ENCODE measurements at regions not wholly inside any gene's neighbourhood (a gene's known extent, or its start where the extent isn't known, plus 50 kb on each side); places are given as distances from the start of the nearest gene placed in this dataset.

- Histone ChIP-seq H3K9me3 (ENCODE audit: control insufficient read depth, insufficient read depth, low read depth, low read length) (no peaks in the 10 kb centered on the region), H3K4me3 (ENCODE audit: low read depth in 2 of 2, low read length in 2 of 2) (peak overlapping the region; percentile 53 to 75), H3K4me1 (ENCODE audit: control insufficient read depth, insufficient read depth, low read length) (peaks cover 6% of the 10 kb centered on the region), H3K27ac (ENCODE audit: low read length) (no peak overlapping the region), H3K36me3 (ENCODE audit: control insufficient read depth, insufficient read depth, low read length) (no peaks in the 10 kb centered on the region), H3K27me3 (ENCODE audit: control insufficient read depth, insufficient read depth, low read length) (peaks cover 24% of the 10 kb centered on the region)
- BruUV-seq (replicated peaks) = no TSS peak
- in situ Hi-C loops (cut with HindIII; ENCODE audit: low pct_unique_long_range_greater_than_20kb, low sequenced_read_pairs) = no loop called here
- no peak for DNase-seq (ENCODE audit: low read depth, low spot score)
- ChIA-PET CTCF (no interaction called here), POLR2A (no interaction called here)
- intact Hi-C loops (cut with micrococcal nuclease; ENCODE audit: unreplicated experiment) = no loop called here
- peak; percentile 89 for ATAC-seq
- TF ChIP-seq CTCF (IDR thresholded peaks at IDR 0.05) = no peak
- TF ChIP-seq POLR2AphosphoS5 (IDR thresholded peaks at IDR 0.05; ENCODE audit: low read depth, low read length) = no peak
- no peak for TF ChIP-seq TCF7L2 (IDR thresholded peaks at IDR 0.05; ENCODE audit: low read depth, low read length)
- no peak for TF ChIP-seq SIN3A (IDR thresholded peaks at IDR 0.05; ENCODE audit: borderline replicate concordance, insufficient read depth, low read depth, low read length)
- TF ChIP-seq REST (IDR thresholded peaks at IDR 0.05; ENCODE audit: insufficient read depth in 1 of 2, low read depth in 2 of 2, low read length in 1 of 2) = no peak
Observed at GRCh38 chr2:58428096-58429013, 187.2 kb upstream of the FANCL start.

GRCh38 chr2:58427572-58428095 lies 186.5 kb upstream of the FANCL start:
- ATAC-seq (peak; percentile 17; the same call in 1 of the 2 replicates), DNase-seq (ENCODE audit: low read depth, low spot score) (no peak)
- TF ChIP-seq REST (IDR thresholded peaks at IDR 0.05; ENCODE audit: insufficient read depth in 1 of 2, low read depth in 2 of 2, low read length in 1 of 2) = peak in 1 of 2 experiments; percentile 65; a peak in 2 of 4 replicates
- TF ChIP-seq CTCF (IDR thresholded peaks at IDR 0.05) = no peak
- TF ChIP-seq SIN3A (IDR thresholded peaks at IDR 0.05; ENCODE audit: borderline replicate concordance, insufficient read depth, low read depth, low read length) = no peak
- no peak for TF ChIP-seq POLR2AphosphoS5 (IDR thresholded peaks at IDR 0.05; ENCODE audit: low read depth, low read length)
- TF ChIP-seq TCF7L2 (IDR thresholded peaks at IDR 0.05; ENCODE audit: low read depth, low read length) = no peak
- H3K27ac ChIP-seq (ENCODE audit: low read length) = no peak overlapping the region
- no TSS peak for BruUV-seq (replicated peaks)
- H3K27me3 ChIP-seq (ENCODE audit: control insufficient read depth, insufficient read depth, low read length) = peaks cover 28% of the 10 kb centered on the region
- H3K36me3 ChIP-seq (ENCODE audit: control insufficient read depth, insufficient read depth, low read length) = no peaks in the 10 kb centered on the region
- in situ Hi-C loops (cut with HindIII; ENCODE audit: low pct_unique_long_range_greater_than_20kb, low sequenced_read_pairs) = no loop called here
- H3K4me3 ChIP-seq (ENCODE audit: low read depth in 2 of 2, low read length in 2 of 2) = peak overlapping the region; percentile 53 to 75
- POLR2A ChIA-PET = no interaction called here
- peaks cover 6% of the 10 kb centered on the region for H3K4me1 ChIP-seq (ENCODE audit: control insufficient read depth, insufficient read depth, low read length)
- CTCF ChIA-PET = no interaction called here
- intact Hi-C loops (cut with micrococcal nuclease; ENCODE audit: unreplicated experiment) = no loop called here
- H3K9me3 ChIP-seq (ENCODE audit: control insufficient read depth, insufficient read depth, low read depth, low read length) = no peaks in the 10 kb centered on the region
